Suprapubic skin (tissue), 4 donors: ENCODE measurements at regions not wholly inside any gene's neighbourhood (a gene's known extent, or its start where the extent isn't known, plus 50 kb on each side); places are given as distances from the start of the nearest gene placed in this dataset.

ENCODE experiments used
- CTCF ChIP-seq, 2 donors: fragments of 200-600 bp in 1 of 2; fragments of 450-650 bp in 1 of 2; sonication (generic) in 1 of 2; IDR thresholded peaks; one replicate each; pipeline ENCODE4 v1.5.1; 2016 to 2019; ENCODE audit warnings: antibody characterized with exemption in 2 of 2, mild to moderate bottlenecking in 1 of 2, moderate library complexity in 1 of 2
- EP300 ChIP-seq: sonication (generic); formaldehyde crosslinking; IDR thresholded peaks from one replicate; pipeline ENCODE4 v1.6.1; 2017; ENCODE audit warnings: antibody characterized with exemption
- POLR2A ChIP-seq, 2 donors: fragments of 450-650 bp; IDR thresholded peaks; one replicate each; pipeline ENCODE4 v1.6.1; 2017; ENCODE audit warnings: antibody characterized with exemption in 2 of 2, mild to moderate bottlenecking in 2 of 2, moderate library complexity in 2 of 2
- POLR2AphosphoS5 ChIP-seq, 3 donors: sonication (generic); formaldehyde crosslinking; IDR thresholded peaks; one replicate each; pipeline ENCODE4 v1.6.1; 2017; ENCODE audit warnings: antibody characterized with exemption in 3 of 3

GRCh38 chr1:188958461-188959115 lies 1519.1 kb downstream of the BRINP3 start:
- TF ChIP-seq POLR2A (IDR thresholded peaks at IDR 0.05) = no peak
- no peak for TF ChIP-seq EP300
- no peak for TF ChIP-seq CTCF (IDR thresholded peaks at IDR 0.05)
- TF ChIP-seq POLR2AphosphoS5 (IDR thresholded peaks at IDR 0.05) = no peak
